K562 (cell line): ENCODE measurements at regions not wholly inside any gene's neighbourhood (a gene's known extent, or its start where the extent isn't known, plus 50 kb on each side); places are given as distances from the start of the nearest gene placed in this dataset.

Experiments
- ATAC-seq: fragments of 200-7000 bp; cut with Tn5 transposase; 3 replicates; pipeline ENCODE4 v1.9.1; 2020; ENCODE audit warnings: moderate library complexity
- BruUV-seq: library from RNA; stranded (reverse); fragments of 400-500 nt; replicated peaks from 2 replicates; lab custom pipeline; 2021; lab: Mats Ljungman, UMichigan
- CTCF ChIA-PET: fragments of 300-600 bp; formaldehyde crosslinking; extraction: SDS; loops from one replicate; lab custom pipeline; 2021; ENCODE audit warnings: low intra/inter-chr PET ratio; lab: Yijun Ruan, JAX
- POLR2A ChIA-PET: fragments of 300-600, 350-650 bp; sonication (Branson Sonifier 250); formaldehyde crosslinking; extraction: SDS; loops from one replicate; lab custom pipeline; 2021; ENCODE audit warnings: antibody characterized with exemption, inconsistent platforms; lab: Yijun Ruan, JAX
- DNase-seq, 4 experiments: peaks; one replicate each; pipeline versions ENCODE4 v3.0.0 to v3.0.0-alpha.2; 2011 to 2018; ENCODE audit warnings: low spot score in 3 of 4, mixed read lengths in 3 of 4; ENCODE audit errors: extremely low read depth in 1 of 4
- FAIRE-seq: peaks from 2 replicates; lab custom pipeline; 2011; peaks lifted over from hg19 to GRCh38; lab: Jason Lieb, UNC
- H2AFZ ChIP-seq: 2 replicates; pipeline ENCODE4 v1.6.0; 2011; ENCODE audit warnings: low read depth, low read length, control low read depth, inconsistent platforms
- H3K27ac ChIP-seq: fragments of 200-600 bp; 3 replicates; pipeline ENCODE4 v1.8.0; 2011; ENCODE audit warnings: low read depth, mild to moderate bottlenecking, control low read depth, inconsistent platforms, low read length, moderate library complexity, mixed read lengths; ENCODE audit errors: extremely low read depth
- H3K27me3 ChIP-seq, 2 experiments: fragments of 300-600 bp in 1 of 2; 2 replicates in 1 of 2; 3 replicates in 1 of 2; pipeline versions ENCODE4 v1.6.0 to v1.8.0; 2011; ENCODE audit warnings: inconsistent platforms in 2 of 2, low read length in 2 of 2, mild to moderate bottlenecking in 1 of 2, mixed read lengths in 1 of 2, moderate library complexity in 1 of 2; ENCODE audit not compliant: control insufficient read depth in 2 of 2, insufficient read depth in 2 of 2
- H3K36me3 ChIP-seq: fragments of 300-600 bp; 3 replicates; pipeline ENCODE4 v1.8.0; 2011; ENCODE audit warnings: mild to moderate bottlenecking, low read length, inconsistent platforms; ENCODE audit not compliant: control insufficient read depth, insufficient read depth
- H3K4me1 ChIP-seq, 2 experiments: fragments of 200-600 bp in 1 of 2; replicated peaks in 1 of 2; 2 replicates in 1 of 2; 3 replicates in 1 of 2; pipeline versions ENCODE4 v1.5.1 to v1.8.0; 2011; ENCODE audit warnings: inconsistent platforms in 2 of 2, low read length in 2 of 2, mild to moderate bottlenecking in 1 of 2, mixed read lengths in 1 of 2, moderate library complexity in 1 of 2; ENCODE audit not compliant: control insufficient read depth in 2 of 2, insufficient read depth in 2 of 2
- H3K4me2 ChIP-seq: 2 replicates; pipeline ENCODE4 v1.6.1; 2011; ENCODE audit warnings: low read length, control low read depth, inconsistent platforms, mixed read lengths; ENCODE audit not compliant: insufficient read depth
- H3K4me3 ChIP-seq: fragments of 200-600 bp; sonication (generic), shearing (Covaris generic); 2 replicates; pipeline ENCODE4 v1.5.1; 2016; ENCODE audit warnings: control low read depth, inconsistent platforms
- H3K79me2 ChIP-seq: fragments of 200-600 bp; 3 replicates; pipeline ENCODE4 v1.8.0; 2011; ENCODE audit warnings: low read length, inconsistent platforms; ENCODE audit not compliant: control insufficient read depth, insufficient read depth
- H3K9ac ChIP-seq, 2 experiments: 2 replicates each; pipeline versions ENCODE4 v1.6.0 to v1.6.1; 2011; ENCODE audit warnings: low read depth in 2 of 2, low read length in 2 of 2, control low read depth in 1 of 2, inconsistent platforms in 1 of 2, mild to moderate bottlenecking in 1 of 2, mixed read lengths in 1 of 2; ENCODE audit not compliant: insufficient read depth in 1 of 2
- H3K9me1 ChIP-seq: one replicate; pipeline ENCODE4 v1.6.0; 2011; ENCODE audit warnings: inconsistent platforms, mild to moderate bottlenecking, low read length, moderate library complexity; ENCODE audit not compliant: control insufficient read depth, insufficient read depth
- H3K9me3 ChIP-seq: replicated peaks from 2 replicates; pipeline ENCODE4 v1.5.1; 2011; ENCODE audit warnings: low read depth, low read length, inconsistent platforms; ENCODE audit not compliant: control insufficient read depth, insufficient read depth
- H4K20me1 ChIP-seq: replicated peaks from 2 replicates; pipeline ENCODE4 v1.6.1; 2011; ENCODE audit warnings: low read length, inconsistent platforms, mixed read lengths; ENCODE audit not compliant: control insufficient read depth, insufficient read depth
- CHD1 ChIP-seq: fragments of 200-600 bp; sonication (generic); IDR thresholded peaks from one replicate; pipeline ENCODE4 v1.6.1; 2012; ENCODE audit warnings: mild to moderate bottlenecking, moderate library complexity, low read length, inconsistent platforms
- CTCFL ChIP-seq: IDR thresholded peaks from 2 replicates; pipeline ENCODE4 v1.6.1; 2011; ENCODE audit warnings: borderline replicate concordance, low read depth, mild to moderate bottlenecking, moderate library complexity, low read length; ENCODE audit not compliant: insufficient read depth, poor library complexity, severe bottlenecking
- ELF4 ChIP-seq: fragments of 450-650 bp; formaldehyde crosslinking; IDR thresholded peaks from 2 replicates; pipeline ENCODE4 v1.4.0; 2022; ENCODE audit warnings: missing genetic modification characterization
- ERF ChIP-seq: fragments of 450-650 bp; formaldehyde crosslinking; IDR thresholded peaks from 2 replicates; pipeline ENCODE4 v1.4.0; 2020; ENCODE audit warnings: mild to moderate bottlenecking, mixed read lengths
- HDAC8 ChIP-seq: fragments of 450-650 bp; IDR thresholded peaks from 2 replicates; pipeline ENCODE4 v1.6.1; 2016; ENCODE audit warnings: mild to moderate bottlenecking, missing genetic modification characterization, moderate library complexity, missing compliant biosample characterization
- KDM1A ChIP-seq, 2 experiments: fragments of 450-650 bp; IDR thresholded peaks; 2 replicates each; pipeline ENCODE4 v1.6.1; 2016; ENCODE audit warnings: mild to moderate bottlenecking in 2 of 2
- NFIX ChIP-seq: fragments of 250-450 bp; sonication (Bioruptor Pico); IDR thresholded peaks from 2 replicates; pipeline ENCODE4 v1.4.0; 2020; ENCODE audit warnings: low read depth, mild to moderate bottlenecking, moderate library complexity
- RBM34 ChIP-seq: fragments of 200-400 bp; formaldehyde crosslinking; IDR thresholded peaks from 2 replicates; pipeline ENCODE4 v1.6.1; 2018; ENCODE audit warnings: low read length, borderline replicate concordance; ENCODE audit not compliant: insufficient read depth
- SIN3A ChIP-seq, 2 experiments: fragments of 150-350 bp in 1 of 2; IDR thresholded peaks; 2 replicates each; pipeline ENCODE4 v1.6.1; 2011 to 2016; ENCODE audit warnings: borderline replicate concordance in 2 of 2, low read depth in 2 of 2, low read length in 2 of 2, mild to moderate bottlenecking in 2 of 2, moderate library complexity in 2 of 2; ENCODE audit not compliant: control insufficient read depth in 1 of 2
- ZNF212 ChIP-seq: fragments of 450-650 bp; formaldehyde crosslinking; IDR thresholded peaks from 2 replicates; pipeline ENCODE4 v1.4.0; 2020; ENCODE audit warnings: mild to moderate bottlenecking
- ZNF561 ChIP-seq: fragments of 450-650 bp; formaldehyde crosslinking; conservative IDR thresholded peaks from 2 replicates; pipeline ENCODE4 v1.4.0; 2020; ENCODE audit warnings: mild to moderate bottlenecking, moderate library complexity
- ZZZ3 ChIP-seq: fragments of 450-650 bp; IDR thresholded peaks from 2 replicates; pipeline ENCODE4 v1.6.1; 2016; ENCODE audit warnings: antibody characterized with exemption, mild to moderate bottlenecking, moderate library complexity
- WGBS: fragments of 100-300 bp; shearing (Covaris generic); methylation state at CpG from one replicate; pipeline ENCODE4 v1.1.6; 2016; ENCODE audit warnings: low coverage, mixed read lengths; ENCODE audit not compliant: insufficient coverage; ENCODE audit errors: missing lambda C conversion rate; 5-methylcytosine and 5-hydroxymethylcytosine counted together
- in situ Hi-C: fragments of 300-500 bp; cut with MboI; formaldehyde crosslinking; loops from 4 replicates; pipeline ENCODE4 v1.15.0; 2018; ENCODE audit warnings: inconsistent platforms, mixed read lengths
- intact Hi-C: fragments of 100-400 bp; cut with micrococcal nuclease; formaldehyde crosslinking; loops from 2 replicates; pipeline ENCODE4 v1.14.2; 2022

- Histone ChIP-seq H3K79me2 (no peaks in the 10 kb centered on the region), H3K36me3 (no peaks in the 10 kb centered on the region), H3K4me3 (no peak overlapping the region), H3K9me3 (no peaks in the 10 kb centered on the region), H3K4me1 (peaks cover 13 to 44% of the 10 kb centered on the region in 2 experiments; a peak in 4 of 5 replicates), H3K9ac (no peak overlapping the region), H2AFZ (no peak overlapping the region), H3K4me2 (no peak overlapping the region), H3K27me3 (no peaks in the 10 kb centered on the region), H3K9me1 (no peaks in the 10 kb centered on the region), H3K27ac (no peak overlapping the region), H4K20me1 (no peaks in the 10 kb centered on the region)
- intact Hi-C loops: loop anchor here (5.0 kb wide), 1 partner anchor 52 kb away; no protein-coding TSS in a partner anchor
- no peak for ATAC-seq
- in situ Hi-C loops: loop anchor here (5.0 kb wide), 2 partner anchors 47 to 167 kb away; no protein-coding TSS in a partner anchor
- FAIRE-seq: no peak
- 82% methylated on average over 3 of the region's 3 CpGs for WGBS
- CTCF ChIA-PET: no interaction called here
- POLR2A ChIA-PET: no interaction called here
- DNase-seq: no peak
- BruUV-seq: no TSS peak
- TF ChIP-seq ZNF212 (CRISPR knock-in tag) (no peak), RBM34 (no peak), CTCFL (no peak), ELF4 (no peak), CHD1 (no peak), NFIX (CRISPR knock-in tag) (no peak), ZNF561 (no peak), ZZZ3 (no peak), SIN3A (IDR thresholded peaks at IDR 0.05; ENCODE audit: borderline replicate concordance in 2 of 2, control insufficient read depth in 1 of 2, low read depth in 2 of 2, low read length in 2 of 2) (no peak), KDM1A (IDR thresholded peaks at IDR 0.05) (no peak), ERF (CRISPR knock-in tag) (no peak), HDAC8 (tag) (no peak)
Measured at GRCh38 chr1:157364612-157365011, 187.7 kb downstream of the FCRL5 start.
